Hepatocyte (in vitro differentiated cells): ENCODE measurements at regions not wholly inside any gene's neighbourhood (a gene's known extent, or its start where the extent isn't known, plus 50 kb on each side); places are given as distances from the start of the nearest gene placed in this dataset.

Experiments
- DNase-seq: peaks from one replicate; pipeline ENCODE4 v3.0.0-alpha.2; 2016; ENCODE audit warnings: low spot score
- H2AFZ ChIP-seq: fragments of 200-600 bp; sonication (generic); 2 replicates; pipeline ENCODE4 v1.6.0; 2016; ENCODE audit warnings: antibody characterized with exemption, mild to moderate bottlenecking
- H3K27ac ChIP-seq: fragments of 200-600 bp; sonication (generic); 2 replicates; pipeline ENCODE4 v1.5.1; 2016; ENCODE audit warnings: mild to moderate bottlenecking
- H3K27me3 ChIP-seq: fragments of 200-600 bp; sonication (generic); 2 replicates; pipeline ENCODE4 v1.6.1; 2016
- H3K36me3 ChIP-seq: fragments of 200-600 bp; sonication (generic); replicated peaks from 2 replicates; pipeline ENCODE4 v1.5.1; 2016; ENCODE audit warnings: low read depth; ENCODE audit not compliant: insufficient read depth
- H3K4me1 ChIP-seq: fragments of 200-600 bp; sonication (generic); 2 replicates; pipeline ENCODE4 v1.5.1; 2016; ENCODE audit warnings: mild to moderate bottlenecking, moderate library complexity; ENCODE audit not compliant: insufficient read depth
- H3K4me2 ChIP-seq: fragments of 200-600 bp; sonication (generic); 2 replicates; pipeline ENCODE4 v1.6.0; 2016
- H3K4me3 ChIP-seq: fragments of 200-600 bp; sonication (generic); 2 replicates; pipeline ENCODE4 v1.5.1; 2016; ENCODE audit warnings: mild to moderate bottlenecking
- H3K79me2 ChIP-seq: fragments of 200-600 bp; sonication (generic); 2 replicates; pipeline ENCODE4 v1.6.0; 2017; ENCODE audit warnings: mild to moderate bottlenecking
- H3K9me2 ChIP-seq: fragments of 200-600 bp; sonication (generic); replicated peaks from 2 replicates; pipeline ENCODE4 v1.6.0; 2017; ENCODE audit warnings: mild to moderate bottlenecking; ENCODE audit not compliant: insufficient read depth
- H3K9me3 ChIP-seq: fragments of 200-600 bp; sonication (generic); 2 replicates; pipeline ENCODE4 v1.5.1; 2016; ENCODE audit warnings: low read depth, mild to moderate bottlenecking
- H4K20me1 ChIP-seq: fragments of 200-600 bp; sonication (generic); 2 replicates; pipeline ENCODE4 v1.6.0; 2016; ENCODE audit warnings: mild to moderate bottlenecking; ENCODE audit not compliant: insufficient read depth, poor library complexity, severe bottlenecking
- CTCF ChIP-seq: fragments of 200-600 bp; sonication (generic); IDR thresholded peaks from 2 replicates; pipeline ENCODE4 v1.5.1; 2016; ENCODE audit warnings: antibody characterized with exemption, mild to moderate bottlenecking; ENCODE audit not compliant: poor library complexity
- EZH2 ChIP-seq: fragments of 200-600 bp; sonication (generic); IDR thresholded peaks from 2 replicates; pipeline ENCODE4 v1.6.1; 2016; ENCODE audit warnings: antibody characterized with exemption, mild to moderate bottlenecking, borderline replicate concordance
- EZH2phosphoT487 ChIP-seq: fragments of 200-600 bp; sonication (generic); IDR thresholded peaks from one replicate; pipeline ENCODE4 v1.6.1; 2018; ENCODE audit warnings: antibody characterized with exemption, mild to moderate bottlenecking, low read depth, moderate library complexity; ENCODE audit not compliant: unreplicated experiment, severe bottlenecking
- WGBS: methylation state at CpG from one replicate; pipeline ENCODE4 v1.1.6; 2016; ENCODE audit warnings: low lambda C conversion rate; ENCODE audit errors: missing lambda C conversion rate; 5-methylcytosine and 5-hydroxymethylcytosine counted together

- no peak for DNase-seq
These were observed 365.9 kb downstream of the ZSWIM6 start for GRCh38 chr5:61697809-61698558.

GRCh38 chr5:61701877-61702602 is 370.0 kb downstream of the ZSWIM6 start:
- DNase-seq, result no peak
- Histone ChIP-seq H3K4me3 (no peak overlapping the region), H3K79me2 (no peaks in the 10 kb centered on the region), H3K4me2 (no peak overlapping the region), H2AFZ (no peak overlapping the region), H3K9me2 (no peaks in the 10 kb centered on the region), H3K9me3 (no peaks in the 10 kb centered on the region), H3K36me3 (no peaks in the 10 kb centered on the region), H4K20me1 (no peaks in the 10 kb centered on the region), H3K27me3 (no peaks in the 10 kb centered on the region), H3K27ac (no peak overlapping the region), H3K4me1 (no peaks in the 10 kb centered on the region)
- 83% methylated on average over 4 of the region's 4 CpGs for WGBS
- TF ChIP-seq CTCF (no peak), EZH2phosphoT487 (no peak), EZH2 (no peak)

More at GRCh38 chr5:61697809-61698558, 365.9 kb downstream of the ZSWIM6 start:
- 79% methylated on average over 15 of the region's 15 CpGs for WGBS
- Histone ChIP-seq H3K9me2 (no peaks in the 10 kb centered on the region), H4K20me1 (no peaks in the 10 kb centered on the region), H3K79me2 (no peaks in the 10 kb centered on the region), H3K9me3 (no peaks in the 10 kb centered on the region), H3K4me1 (no peaks in the 10 kb centered on the region), H3K4me2 (no peak overlapping the region), H3K36me3 (no peaks in the 10 kb centered on the region), H3K4me3 (no peak overlapping the region), H3K27me3 (no peaks in the 10 kb centered on the region), H3K27ac (no peak overlapping the region), H2AFZ (no peak overlapping the region)
- no peak for TF ChIP-seq EZH2phosphoT487
- TF ChIP-seq CTCF, result no peak
- TF ChIP-seq EZH2, result no peak

- Histone ChIP-seq H3K4me3 (no peak overlapping the region), H3K27me3 (no peaks in the 10 kb centered on the region), H3K9me2 (no peaks in the 10 kb centered on the region), H3K9me3 (no peaks in the 10 kb centered on the region), H2AFZ (no peak overlapping the region), H4K20me1 (no peaks in the 10 kb centered on the region), H3K36me3 (no peaks in the 10 kb centered on the region), H3K4me1 (no peaks in the 10 kb centered on the region), H3K27ac (no peak overlapping the region), H3K79me2 (no peaks in the 10 kb centered on the region), H3K4me2 (no peak overlapping the region)
- 84% methylated on average over 2 of the region's 2 CpGs for WGBS
- DNase-seq, result no peak
- TF ChIP-seq CTCF (no peak), EZH2phosphoT487 (no peak), EZH2 (no peak)
These were observed 370.7 kb downstream of the ZSWIM6 start for GRCh38 chr5:61702784-61703183.
